GM21737 (cell line): ENCODE measurements at regions not wholly inside any gene's neighbourhood (a gene's known extent, or its start where the extent isn't known, plus 50 kb on each side); places are given as distances from the start of the nearest gene placed in this dataset.
"Not testable (repeated sequence)": the region's sequence is repeated elsewhere in the genome, so short reads cannot be mapped to it uniquely, and the experiment has no call there.

ENCODE experiments used
- ATAC-seq: cut with Tn5 transposase; IDR thresholded peaks from one replicate; pipeline ENCODE4 v1.9.1; 2021; ENCODE audit warnings: mild to moderate bottlenecking, moderate library complexity; ENCODE audit not compliant: unreplicated experiment

- ATAC-seq, result no peak
Observed at GRCh38 chr1:90864681-90865080, 147.6 kb upstream of the BARHL2 start.

GRCh38 chr1:90862782-90863181, 145.7 kb upstream of the BARHL2 start:
- ATAC-seq, result no peak

GRCh38 chr1:90861421-90861820, 144.3 kb upstream of the BARHL2 start:
- ATAC-seq, result not testable (repeated sequence)

- no peak for ATAC-seq
Observed at GRCh38 chr1:90856463-90857007, 139.4 kb upstream of the BARHL2 start.

- ATAC-seq, result no peak
Observed at GRCh38 chr1:90854397-90854924, 137.4 kb upstream of the BARHL2 start.

GRCh38 chr1:90851711-90852050, 134.6 kb upstream of the BARHL2 start:
- no peak for ATAC-seq

GRCh38 chr1:90850898-90851710, 134.0 kb upstream of the BARHL2 start:
- peak; percentile 100 for ATAC-seq

- no peak for ATAC-seq
Observed at GRCh38 chr1:90850181-90850897, 133.2 kb upstream of the BARHL2 start.

GRCh38 chr1:90841473-90841872, 124.4 kb upstream of the BARHL2 start:
- no peak for ATAC-seq

- no peak for ATAC-seq
Observed at GRCh38 chr1:90840352-90840751, 123.2 kb upstream of the BARHL2 start.

- ATAC-seq, result no peak
Observed at GRCh38 chr1:90839323-90839722, 122.2 kb upstream of the BARHL2 start.

- ATAC-seq, result no peak
Observed at GRCh38 chr1:90838720-90839119, 121.6 kb upstream of the BARHL2 start.

- no peak for ATAC-seq
Observed at GRCh38 chr1:90837420-90837819, 120.3 kb upstream of the BARHL2 start.

GRCh38 chr1:90836345-90836679, 119.2 kb upstream of the BARHL2 start:
- no peak for ATAC-seq

GRCh38 chr1:90835661-90836344, 118.7 kb upstream of the BARHL2 start:
- no peak for ATAC-seq

- ATAC-seq, result no peak
Observed at GRCh38 chr1:90834886-90835660, 118.0 kb upstream of the BARHL2 start.

- ATAC-seq, result no peak
Observed at GRCh38 chr1:90834354-90834885, 117.3 kb upstream of the BARHL2 start.

GRCh38 chr1:90833466-90834110, 116.5 kb upstream of the BARHL2 start:
- no peak for ATAC-seq

GRCh38 chr1:90831910-90832309, 114.8 kb upstream of the BARHL2 start:
- ATAC-seq, result no peak

GRCh38 chr1:90826834-90827233, 109.7 kb upstream of the BARHL2 start:
- no peak for ATAC-seq
